ENCODE measurements at regions not wholly inside any gene's neighbourhood (a gene's known extent, or its start where the extent isn't known, plus 50 kb on each side); places are given as distances from the start of the nearest gene placed in this dataset.

GRCh38 chr7:135827391-135827790, 78.8 kb upstream of the FAM180A start:
- TF ChIP-seq, protein P1, sequence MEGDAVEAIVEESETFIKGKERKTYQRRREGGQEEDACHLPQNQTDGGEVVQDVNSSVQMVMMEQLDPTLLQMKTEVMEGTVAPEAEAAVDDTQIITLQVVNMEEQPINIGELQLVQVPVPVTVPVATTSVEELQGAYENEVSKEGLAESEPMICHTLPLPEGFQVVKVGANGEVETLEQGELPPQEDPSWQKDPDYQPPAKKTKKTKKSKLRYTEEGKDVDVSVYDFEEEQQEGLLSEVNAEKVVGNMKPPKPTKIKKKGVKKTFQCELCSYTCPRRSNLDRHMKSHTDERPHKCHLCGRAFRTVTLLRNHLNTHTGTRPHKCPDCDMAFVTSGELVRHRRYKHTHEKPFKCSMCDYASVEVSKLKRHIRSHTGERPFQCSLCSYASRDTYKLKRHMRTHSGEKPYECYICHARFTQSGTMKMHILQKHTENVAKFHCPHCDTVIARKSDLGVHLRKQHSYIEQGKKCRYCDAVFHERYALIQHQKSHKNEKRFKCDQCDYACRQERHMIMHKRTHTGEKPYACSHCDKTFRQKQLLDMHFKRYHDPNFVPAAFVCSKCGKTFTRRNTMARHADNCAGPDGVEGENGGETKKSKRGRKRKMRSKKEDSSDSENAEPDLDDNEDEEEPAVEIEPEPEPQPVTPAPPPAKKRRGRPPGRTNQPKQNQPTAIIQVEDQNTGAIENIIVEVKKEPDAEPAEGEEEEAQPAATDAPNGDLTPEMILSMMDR (conservative IDR thresholded peaks at IDR 0.05; ENCODE audit: low read length), result no peak
- no peak for TF ChIP-seq EZH2phosphoT487 (IDR thresholded peaks at IDR 0.05; ENCODE audit: borderline replicate concordance, low read depth, low read length)

All from OCI-LY7 (cell line).